Astrocyte of the cerebellum (primary cell): ENCODE measurements at regions not wholly inside any gene's neighbourhood (a gene's known extent, or its start where the extent isn't known, plus 50 kb on each side); places are given as distances from the start of the nearest gene placed in this dataset.

Experiments used
- DNase-seq: peaks from one replicate; pipeline ENCODE4 v3.0.0-alpha.2; 2011; ENCODE audit warnings: low read depth
- H3K4me3 ChIP-seq: 2 replicates; pipeline ENCODE4 v1.5.1; 2011; ENCODE audit warnings: mild to moderate bottlenecking, low read depth, low read length, moderate library complexity
- in situ Hi-C: cut with HindIII; loops from 2 replicates; pipeline ENCODE4 v1.10.0; 2017; ENCODE audit warnings: low sequenced_read_pairs
- TF ChIP-seq, protein P1 (sequence below): IDR thresholded peaks from 2 replicates; pipeline ENCODE4 v1.5.1; 2012; ENCODE audit warnings: low read length, low read depth, moderate library complexity, mild to moderate bottlenecking; ENCODE audit errors: missing control alignments

DNA sequence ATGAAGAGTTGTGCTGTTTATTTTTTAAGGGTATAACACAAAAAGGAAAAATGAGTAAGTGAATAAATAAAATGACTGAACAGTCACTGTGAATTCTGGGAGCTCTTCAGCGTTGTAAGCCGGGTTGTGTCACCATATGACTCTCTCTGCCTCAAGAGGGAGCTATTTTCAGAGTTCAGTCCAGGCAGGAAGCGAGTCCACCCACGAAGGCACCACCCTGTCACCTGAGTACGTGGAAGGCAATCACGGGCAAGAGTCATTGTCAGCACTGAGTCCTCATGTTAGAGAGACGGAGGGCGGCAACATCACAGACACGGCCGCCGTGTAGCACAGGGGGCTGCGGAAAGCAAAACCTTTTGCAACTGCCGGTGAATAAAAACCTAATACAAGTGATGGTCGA, 227.6 kb downstream of the UTP18 start:
- in situ Hi-C loops = no loop called here
- DNase-seq = no peak
- H3K4me3 ChIP-seq = no peak overlapping the region
- TF ChIP-seq, protein P1, sequence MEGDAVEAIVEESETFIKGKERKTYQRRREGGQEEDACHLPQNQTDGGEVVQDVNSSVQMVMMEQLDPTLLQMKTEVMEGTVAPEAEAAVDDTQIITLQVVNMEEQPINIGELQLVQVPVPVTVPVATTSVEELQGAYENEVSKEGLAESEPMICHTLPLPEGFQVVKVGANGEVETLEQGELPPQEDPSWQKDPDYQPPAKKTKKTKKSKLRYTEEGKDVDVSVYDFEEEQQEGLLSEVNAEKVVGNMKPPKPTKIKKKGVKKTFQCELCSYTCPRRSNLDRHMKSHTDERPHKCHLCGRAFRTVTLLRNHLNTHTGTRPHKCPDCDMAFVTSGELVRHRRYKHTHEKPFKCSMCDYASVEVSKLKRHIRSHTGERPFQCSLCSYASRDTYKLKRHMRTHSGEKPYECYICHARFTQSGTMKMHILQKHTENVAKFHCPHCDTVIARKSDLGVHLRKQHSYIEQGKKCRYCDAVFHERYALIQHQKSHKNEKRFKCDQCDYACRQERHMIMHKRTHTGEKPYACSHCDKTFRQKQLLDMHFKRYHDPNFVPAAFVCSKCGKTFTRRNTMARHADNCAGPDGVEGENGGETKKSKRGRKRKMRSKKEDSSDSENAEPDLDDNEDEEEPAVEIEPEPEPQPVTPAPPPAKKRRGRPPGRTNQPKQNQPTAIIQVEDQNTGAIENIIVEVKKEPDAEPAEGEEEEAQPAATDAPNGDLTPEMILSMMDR = no peak

DNA sequence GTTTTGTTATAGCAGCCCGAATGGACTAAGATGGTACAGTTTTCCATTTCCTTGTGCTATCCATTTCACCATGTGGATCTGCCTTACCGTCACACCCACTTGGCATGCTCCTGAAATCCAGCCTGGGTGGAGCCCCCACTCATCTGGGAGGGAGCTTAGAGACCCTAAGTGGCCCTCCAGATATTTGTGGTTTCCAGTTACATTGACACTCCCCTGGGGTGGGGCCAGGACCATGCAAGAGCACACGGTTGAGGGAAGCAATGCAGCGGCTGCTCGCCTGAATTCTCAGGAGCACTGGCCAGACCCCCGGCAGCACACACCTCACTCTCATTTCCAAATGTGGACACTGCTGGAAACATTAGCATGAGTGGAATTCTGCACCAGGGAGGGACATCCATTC, 231.1 kb downstream of the UTP18 start:
- H3K4me3 ChIP-seq = no peak overlapping the region
- TF ChIP-seq, protein P1 = no peak
- no peak for DNase-seq
- in situ Hi-C loops = no loop called here

DNA sequence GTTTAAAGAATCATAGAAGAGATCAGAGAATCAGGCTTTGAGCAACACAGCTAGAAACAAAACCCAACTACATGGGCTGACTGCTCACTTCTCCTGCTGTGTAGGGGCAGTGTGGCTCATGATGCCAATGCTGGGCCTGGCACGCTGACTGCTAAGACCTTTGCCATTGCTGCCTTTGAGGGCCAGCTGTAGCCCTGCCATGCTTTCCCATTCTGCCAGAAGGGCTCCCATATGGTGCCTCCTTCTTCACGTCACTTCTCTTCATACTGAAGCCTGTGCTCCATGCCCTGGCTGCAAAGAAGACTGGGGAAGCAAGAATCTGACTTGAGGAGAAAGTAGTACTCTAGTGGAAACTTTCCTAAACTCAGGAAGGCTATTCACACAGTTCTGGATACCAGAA, 232.9 kb downstream of the UTP18 start:
- no peak overlapping the region for H3K4me3 ChIP-seq
- in situ Hi-C loops = no loop called here
- TF ChIP-seq, protein P1 = no peak
- no peak for DNase-seq

DNA sequence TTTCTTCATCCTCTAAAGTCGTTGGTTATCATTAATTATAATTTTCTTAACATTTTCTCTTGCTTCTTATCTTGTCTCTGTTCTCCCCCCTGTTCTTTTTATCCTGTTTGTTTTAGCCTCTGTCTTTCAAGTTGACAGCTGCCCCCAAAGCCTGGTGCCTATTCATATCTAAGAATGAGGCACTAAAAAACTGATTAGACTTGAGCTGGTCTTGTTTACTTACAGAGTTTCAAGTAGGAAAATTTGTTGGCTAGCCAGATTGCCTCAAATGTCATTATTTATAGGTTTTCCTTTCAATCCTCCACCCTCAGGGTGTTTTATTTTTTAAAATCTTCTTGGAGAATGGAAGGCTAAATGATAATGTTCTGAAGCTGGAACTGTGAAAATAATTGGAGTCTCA, 236.0 kb downstream of the UTP18 start:
- DNase-seq = no peak
- in situ Hi-C loops = no loop called here
- TF ChIP-seq, protein P1 = no peak
- no peak overlapping the region for H3K4me3 ChIP-seq

DNA sequence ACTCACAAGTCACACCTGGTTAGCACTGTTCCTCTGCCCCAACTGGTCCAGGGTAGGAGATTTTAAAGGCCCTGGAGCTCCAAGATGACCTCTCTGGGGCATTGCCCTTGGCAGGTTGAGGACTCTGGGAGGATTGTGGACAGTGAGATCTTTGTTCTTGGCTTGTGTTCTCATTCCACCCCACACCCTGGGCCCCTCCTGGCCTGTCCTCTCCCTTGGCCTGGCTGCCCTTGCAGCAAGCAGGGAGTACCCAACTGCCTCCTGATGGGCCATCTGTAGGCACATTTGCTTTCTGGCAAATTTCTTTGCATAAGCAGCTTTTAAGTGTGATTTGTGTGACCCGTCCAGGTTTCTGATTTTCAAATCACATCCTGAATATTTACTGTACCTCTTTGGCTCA, 239.6 kb downstream of the UTP18 start:
- no peak overlapping the region for H3K4me3 ChIP-seq
- TF ChIP-seq, protein P1 = no peak
- DNase-seq = no peak
- in situ Hi-C loops = no loop called here

DNA sequence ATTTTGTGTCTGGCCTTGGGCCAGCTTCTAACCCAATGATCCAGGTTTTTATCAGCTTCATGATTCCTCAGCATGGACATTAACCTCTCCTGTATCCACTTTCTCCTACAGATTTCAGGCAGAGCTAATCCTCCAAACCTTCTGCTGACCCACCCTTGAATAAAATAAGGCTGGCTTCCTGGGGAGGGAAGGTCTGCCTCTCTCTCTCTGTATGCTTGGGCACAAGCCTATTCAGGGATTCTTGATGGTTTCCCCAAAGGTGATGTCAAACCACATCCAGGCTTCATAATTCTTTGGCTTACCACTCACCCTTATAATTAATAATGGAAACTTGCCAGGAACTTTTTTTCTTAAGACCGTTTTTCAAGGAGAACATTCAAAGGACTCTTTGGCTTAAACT, 240.1 kb downstream of the UTP18 start:
- in situ Hi-C loops = no loop called here
- TF ChIP-seq, protein P1 = no peak
- DNase-seq = no peak
- H3K4me3 ChIP-seq = no peak overlapping the region

DNA sequence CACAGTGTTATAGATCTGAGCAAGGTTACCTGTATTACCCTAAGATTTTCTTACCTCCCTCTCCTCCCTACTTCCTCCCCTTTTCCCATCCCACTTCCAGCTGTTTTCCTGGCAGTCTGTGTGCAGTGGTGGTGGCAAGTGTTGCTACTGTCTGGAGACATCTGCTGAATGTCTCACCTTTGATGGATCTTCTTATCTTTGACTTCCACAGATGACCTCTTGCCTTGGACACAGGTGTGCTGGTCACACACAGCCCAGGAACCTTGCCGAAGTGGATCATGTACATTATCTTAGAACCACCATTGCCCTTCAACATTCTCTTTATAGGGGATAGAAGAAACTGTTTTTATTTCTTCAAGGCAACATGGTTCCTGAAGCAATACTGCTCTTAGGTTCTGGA, 245.1 kb downstream of the UTP18 start:
- DNase-seq = no peak
- in situ Hi-C loops = no loop called here
- TF ChIP-seq, protein P1 = no peak
- H3K4me3 ChIP-seq = no peak overlapping the region
